ENCODE measurements at regions not wholly inside any gene's neighbourhood (a gene's known extent, or its start where the extent isn't known, plus 50 kb on each side); places are given as distances from the start of the nearest gene placed in this dataset.

GRCh38 chr5:105836887-105837286 lies 1833.8 kb downstream of the EFNA5 start:
- TF ChIP-seq, protein P1, sequence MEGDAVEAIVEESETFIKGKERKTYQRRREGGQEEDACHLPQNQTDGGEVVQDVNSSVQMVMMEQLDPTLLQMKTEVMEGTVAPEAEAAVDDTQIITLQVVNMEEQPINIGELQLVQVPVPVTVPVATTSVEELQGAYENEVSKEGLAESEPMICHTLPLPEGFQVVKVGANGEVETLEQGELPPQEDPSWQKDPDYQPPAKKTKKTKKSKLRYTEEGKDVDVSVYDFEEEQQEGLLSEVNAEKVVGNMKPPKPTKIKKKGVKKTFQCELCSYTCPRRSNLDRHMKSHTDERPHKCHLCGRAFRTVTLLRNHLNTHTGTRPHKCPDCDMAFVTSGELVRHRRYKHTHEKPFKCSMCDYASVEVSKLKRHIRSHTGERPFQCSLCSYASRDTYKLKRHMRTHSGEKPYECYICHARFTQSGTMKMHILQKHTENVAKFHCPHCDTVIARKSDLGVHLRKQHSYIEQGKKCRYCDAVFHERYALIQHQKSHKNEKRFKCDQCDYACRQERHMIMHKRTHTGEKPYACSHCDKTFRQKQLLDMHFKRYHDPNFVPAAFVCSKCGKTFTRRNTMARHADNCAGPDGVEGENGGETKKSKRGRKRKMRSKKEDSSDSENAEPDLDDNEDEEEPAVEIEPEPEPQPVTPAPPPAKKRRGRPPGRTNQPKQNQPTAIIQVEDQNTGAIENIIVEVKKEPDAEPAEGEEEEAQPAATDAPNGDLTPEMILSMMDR (IDR thresholded peaks at IDR 0.05; ENCODE audit: extremely low read depth, insufficient read depth, missing control alignments): no peak
- in situ Hi-C loops (cut with MboI; ENCODE audit: low pct_unique_long_range_greater_than_20kb, low sequenced_read_pairs, unreplicated experiment): no loop called here
- DNase-seq (ENCODE audit: low spot score): no peak

GRCh38 chr5:105836268-105836667 lies 1834.5 kb downstream of the EFNA5 start:
- in situ Hi-C loops (cut with MboI; ENCODE audit: low pct_unique_long_range_greater_than_20kb, low sequenced_read_pairs, unreplicated experiment): no loop called here
- no peak for DNase-seq (ENCODE audit: low spot score)
- TF ChIP-seq, protein P1 (IDR thresholded peaks at IDR 0.05; ENCODE audit: extremely low read depth, insufficient read depth, missing control alignments): no peak

- TF ChIP-seq, protein P1 (IDR thresholded peaks at IDR 0.05; ENCODE audit: extremely low read depth, insufficient read depth, missing control alignments): no peak
Observed at GRCh38 chr5:105828821-105829220, 1841.9 kb downstream of the EFNA5 start.

DNA sequence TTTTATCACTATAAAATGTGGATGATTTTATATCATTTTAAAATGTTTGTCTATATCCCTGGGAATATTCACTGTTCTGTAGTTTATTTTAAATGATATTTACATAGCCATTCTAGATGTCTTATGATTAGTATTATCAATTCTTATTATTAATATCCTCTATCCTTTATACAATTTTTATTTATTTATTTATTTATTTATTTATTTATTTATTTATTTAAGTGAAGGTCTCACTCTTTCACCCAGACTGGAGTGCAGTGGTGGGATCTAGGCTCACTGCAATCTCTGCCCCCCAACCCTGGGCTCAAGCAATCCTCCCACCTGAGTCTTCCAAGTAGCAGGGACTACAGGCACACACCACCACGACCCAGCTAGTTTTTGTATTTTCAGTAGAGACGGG lies 1848.9 kb downstream of the EFNA5 start:
- in situ Hi-C loops (cut with MboI; ENCODE audit: low pct_unique_long_range_greater_than_20kb, low sequenced_read_pairs, unreplicated experiment): no loop called here
- TF ChIP-seq, protein P1 (IDR thresholded peaks at IDR 0.05; ENCODE audit: extremely low read depth, insufficient read depth, missing control alignments): no peak
- no peak for DNase-seq (ENCODE audit: low spot score)

More at GRCh38 chr5:105828821-105829220, 1841.9 kb downstream of the EFNA5 start:
- in situ Hi-C loops (cut with MboI; ENCODE audit: low pct_unique_long_range_greater_than_20kb, low sequenced_read_pairs, unreplicated experiment): no loop called here
- DNase-seq (ENCODE audit: low spot score): no peak

GRCh38 chr5:105817914-105818313 lies 1852.8 kb downstream of the EFNA5 start:
- TF ChIP-seq, protein P1 (IDR thresholded peaks at IDR 0.05; ENCODE audit: extremely low read depth, insufficient read depth, missing control alignments): no peak
- DNase-seq (ENCODE audit: low spot score): no peak
- in situ Hi-C loops (cut with MboI; ENCODE audit: low pct_unique_long_range_greater_than_20kb, low sequenced_read_pairs, unreplicated experiment): no loop called here

- TF ChIP-seq, protein P1 (IDR thresholded peaks at IDR 0.05; ENCODE audit: extremely low read depth, insufficient read depth, missing control alignments): no peak
- no peak for DNase-seq (ENCODE audit: low spot score)
- in situ Hi-C loops (cut with MboI; ENCODE audit: low pct_unique_long_range_greater_than_20kb, low sequenced_read_pairs, unreplicated experiment): no loop called here
Observed at GRCh38 chr5:105817416-105817815, 1853.3 kb downstream of the EFNA5 start.

GRCh38 chr5:105816961-105817360 lies 1853.8 kb downstream of the EFNA5 start:
- in situ Hi-C loops (cut with MboI; ENCODE audit: low pct_unique_long_range_greater_than_20kb, low sequenced_read_pairs, unreplicated experiment): no loop called here
- TF ChIP-seq, protein P1 (IDR thresholded peaks at IDR 0.05; ENCODE audit: extremely low read depth, insufficient read depth, missing control alignments): no peak
- no peak for DNase-seq (ENCODE audit: low spot score)
